Embryonic facial prominence (tissue), 1 donor: ENCODE measurements at regions not wholly inside any gene's neighbourhood (a gene's known extent, or its start where the extent isn't known, plus 50 kb on each side); places are given as distances from the start of the nearest gene placed in this dataset.

Experiments
- DNase-seq: peaks from one replicate; pipeline ENCODE4 v3.0.0-alpha.2; 2016; ENCODE audit errors: extremely low spot score

DNA sequence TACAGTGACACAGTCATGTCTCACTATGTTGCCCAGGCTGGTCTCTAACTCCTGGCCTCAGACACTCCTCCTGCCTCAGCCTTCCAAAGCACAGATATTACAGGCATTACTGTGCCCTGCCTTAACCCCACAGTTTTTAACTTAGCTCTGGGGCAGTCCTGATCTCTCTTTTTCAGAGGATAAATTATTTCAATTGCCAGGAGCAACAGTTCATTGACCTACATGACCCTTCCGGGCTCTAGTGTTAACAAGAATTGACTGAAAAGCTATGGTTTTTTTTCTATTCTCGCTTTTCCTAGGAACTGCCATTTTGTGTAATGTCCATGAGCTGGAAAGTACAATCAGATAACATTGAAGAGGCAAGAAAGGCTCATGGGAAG is 92.8 kb downstream of the HNRNPLL start:
- no peak for DNase-seq

GRCh38 chr2:38509314-38509946 is 93.3 kb downstream of the HNRNPLL start:
- no peak for DNase-seq

GRCh38 chr2:38508311-38509039 is 94.3 kb downstream of the HNRNPLL start:
- peak; percentile 56 for DNase-seq

- DNase-seq = no peak
These were observed 95.0 kb downstream of the HNRNPLL start for GRCh38 chr2:38507712-38508111.

GRCh38 chr2:38505779-38506178 is 96.9 kb downstream of the HNRNPLL start:
- DNase-seq = no peak

DNA sequence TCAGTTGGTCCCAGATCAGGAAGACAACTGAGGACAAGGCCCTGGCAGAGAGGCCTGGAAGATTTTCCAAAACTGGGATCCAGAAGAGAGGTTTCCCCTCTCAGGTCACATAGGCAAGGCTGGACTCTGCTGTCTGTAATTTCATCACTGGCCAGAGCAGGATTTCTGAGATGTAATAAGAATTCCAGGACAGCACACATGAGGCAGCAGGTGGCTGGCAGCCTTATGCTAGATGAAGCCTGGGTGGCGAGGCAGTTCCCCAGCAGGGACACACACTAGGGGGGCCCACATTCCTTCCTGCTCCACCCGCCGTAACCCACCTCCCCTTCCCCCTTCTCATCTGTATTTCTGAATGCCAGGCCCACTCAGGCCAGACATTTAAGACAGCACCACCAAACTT is 98.6 kb downstream of the HNRNPLL start:
- no peak for DNase-seq

- no peak for DNase-seq
These were observed 100.6 kb downstream of the HNRNPLL start for GRCh38 chr2:38502107-38502506.

GRCh38 chr2:38500283-38500634 is 102.5 kb downstream of the HNRNPLL start:
- no peak for DNase-seq

DNA sequence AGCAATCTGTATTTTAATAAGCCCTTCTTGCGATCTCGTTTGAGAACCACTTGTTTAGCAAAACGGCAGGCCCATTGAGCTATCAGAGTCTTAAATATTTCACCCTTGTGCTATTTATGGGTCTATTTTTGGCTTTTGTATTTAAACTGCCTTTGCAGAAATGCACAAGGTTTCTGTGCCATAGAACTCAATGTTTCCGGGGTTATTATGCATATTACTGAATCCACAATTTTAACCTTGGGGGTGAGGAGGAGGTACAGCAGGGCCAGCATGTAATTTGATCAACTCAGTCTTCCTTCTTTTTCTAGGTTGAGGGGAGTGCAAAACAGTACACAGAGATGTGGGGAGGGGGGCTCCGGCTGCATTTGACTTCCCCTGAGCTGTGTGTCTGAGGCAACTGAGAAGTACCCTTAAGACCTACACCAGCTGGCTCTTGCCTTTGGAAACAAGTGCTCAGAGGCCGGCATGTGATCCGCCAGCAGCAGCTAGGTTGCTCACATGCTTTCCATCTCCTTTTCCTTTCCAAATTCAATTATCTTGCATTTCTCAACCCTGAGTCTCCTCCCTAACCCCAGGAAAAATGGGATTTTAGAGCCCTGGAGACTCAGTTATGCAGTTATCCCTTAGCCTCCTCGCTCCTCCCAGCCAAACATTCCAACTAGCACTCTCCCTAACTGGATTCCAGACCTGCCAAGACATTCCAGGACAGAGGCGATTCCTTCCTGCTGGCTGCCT is 103.0 kb downstream of the HNRNPLL start:
- no peak for DNase-seq

- DNase-seq = no peak
These were observed 104.7 kb downstream of the HNRNPLL start for GRCh38 chr2:38498045-38498481.

- no peak for DNase-seq
These were observed 105.1 kb downstream of the HNRNPLL start for GRCh38 chr2:38497670-38498037.

- DNase-seq = no peak
These were observed 105.6 kb downstream of the HNRNPLL start for GRCh38 chr2:38496927-38497669.

- no peak for DNase-seq
These were observed 106.8 kb downstream of the HNRNPLL start for GRCh38 chr2:38495880-38496279.

DNA sequence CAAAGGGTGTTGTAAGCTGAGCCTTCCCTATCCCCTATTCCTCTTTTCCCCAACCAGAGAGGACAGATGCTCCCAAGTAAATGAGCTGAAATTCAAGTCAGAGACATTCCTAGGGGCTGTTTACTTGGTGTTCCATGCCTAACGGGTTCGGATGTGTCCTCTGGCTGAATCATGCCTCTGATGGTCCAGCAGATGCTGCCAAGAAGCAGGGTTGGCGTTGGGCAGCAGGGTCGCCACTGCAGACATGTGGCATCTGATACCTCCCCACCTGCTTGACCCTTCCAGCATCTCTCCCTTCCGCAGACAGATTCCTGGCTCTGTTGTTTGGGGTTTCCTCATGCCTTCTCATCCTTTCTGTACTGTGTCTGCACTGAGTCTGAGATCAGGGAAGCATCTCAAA is 108.3 kb downstream of the HNRNPLL start:
- no peak for DNase-seq

DNA sequence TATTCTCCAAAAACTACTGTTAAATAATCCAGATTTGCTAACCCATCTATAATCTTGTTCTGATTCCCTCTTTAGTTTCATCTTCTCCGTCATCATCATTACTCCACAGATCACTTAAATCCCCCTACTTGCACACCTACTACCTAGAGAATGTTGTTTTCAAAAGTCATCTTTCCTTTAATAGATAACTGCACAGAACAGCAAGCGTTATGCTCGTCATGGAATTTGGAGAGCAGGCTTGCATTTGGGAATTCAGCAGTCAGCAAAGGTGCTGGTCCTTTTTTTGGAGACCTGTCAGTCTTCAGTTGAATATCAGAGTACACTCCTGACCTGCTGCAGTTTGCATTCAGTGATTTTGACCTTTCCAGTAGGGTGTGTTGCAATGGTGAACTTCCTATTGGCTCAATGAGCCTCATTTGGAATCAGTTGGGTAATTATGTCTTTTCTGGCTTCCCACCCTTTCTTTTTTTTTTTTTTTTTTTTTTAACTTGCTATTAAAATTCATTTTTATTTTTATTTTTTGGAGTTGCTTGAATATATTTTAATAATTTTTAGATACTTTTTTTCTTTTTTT is 110.6 kb downstream of the HNRNPLL start:
- DNase-seq = no peak

DNA sequence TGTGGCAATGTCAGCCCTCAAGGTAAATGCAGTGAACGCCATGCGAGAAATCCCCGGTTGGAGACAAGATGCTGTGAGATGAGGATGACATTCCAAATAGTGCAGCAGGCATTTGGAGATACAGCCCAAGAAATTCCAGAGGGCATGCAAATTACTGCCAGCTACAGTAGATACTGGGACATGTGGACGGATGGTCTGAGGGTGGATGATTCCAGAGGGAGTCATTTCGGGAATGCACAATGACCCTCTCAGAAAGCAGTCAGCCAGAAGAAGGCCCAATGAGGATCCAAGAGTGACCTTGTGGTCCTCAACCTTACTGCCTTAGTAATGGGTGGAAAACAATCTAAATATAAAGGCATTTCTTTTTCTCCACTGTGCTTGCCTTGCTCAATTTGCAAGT is 111.3 kb downstream of the HNRNPLL start:
- DNase-seq = no peak

DNA sequence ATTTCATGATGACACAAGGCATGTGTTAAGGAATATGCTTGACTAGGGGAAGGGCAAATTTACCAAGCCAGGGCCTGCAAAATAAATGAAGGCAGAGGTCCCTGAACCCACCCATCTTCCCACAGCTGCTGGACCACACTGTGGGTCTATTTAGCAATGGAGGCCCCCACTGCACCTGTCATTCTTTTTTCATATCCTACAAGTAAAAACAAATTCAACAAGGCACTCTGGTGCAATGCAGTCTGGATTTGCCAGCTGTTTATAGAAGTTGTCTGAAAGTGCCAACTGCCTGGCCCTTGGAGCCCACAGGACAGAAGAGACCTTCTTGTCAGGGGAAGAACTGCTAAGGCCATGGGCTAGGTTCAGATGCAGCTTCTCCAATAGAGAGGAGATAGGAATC is 112.8 kb upstream of the ATL2 start:
- no peak for DNase-seq

- no peak for DNase-seq
These were observed 110.8 kb upstream of the ATL2 start for GRCh38 chr2:38487852-38488251.

DNA sequence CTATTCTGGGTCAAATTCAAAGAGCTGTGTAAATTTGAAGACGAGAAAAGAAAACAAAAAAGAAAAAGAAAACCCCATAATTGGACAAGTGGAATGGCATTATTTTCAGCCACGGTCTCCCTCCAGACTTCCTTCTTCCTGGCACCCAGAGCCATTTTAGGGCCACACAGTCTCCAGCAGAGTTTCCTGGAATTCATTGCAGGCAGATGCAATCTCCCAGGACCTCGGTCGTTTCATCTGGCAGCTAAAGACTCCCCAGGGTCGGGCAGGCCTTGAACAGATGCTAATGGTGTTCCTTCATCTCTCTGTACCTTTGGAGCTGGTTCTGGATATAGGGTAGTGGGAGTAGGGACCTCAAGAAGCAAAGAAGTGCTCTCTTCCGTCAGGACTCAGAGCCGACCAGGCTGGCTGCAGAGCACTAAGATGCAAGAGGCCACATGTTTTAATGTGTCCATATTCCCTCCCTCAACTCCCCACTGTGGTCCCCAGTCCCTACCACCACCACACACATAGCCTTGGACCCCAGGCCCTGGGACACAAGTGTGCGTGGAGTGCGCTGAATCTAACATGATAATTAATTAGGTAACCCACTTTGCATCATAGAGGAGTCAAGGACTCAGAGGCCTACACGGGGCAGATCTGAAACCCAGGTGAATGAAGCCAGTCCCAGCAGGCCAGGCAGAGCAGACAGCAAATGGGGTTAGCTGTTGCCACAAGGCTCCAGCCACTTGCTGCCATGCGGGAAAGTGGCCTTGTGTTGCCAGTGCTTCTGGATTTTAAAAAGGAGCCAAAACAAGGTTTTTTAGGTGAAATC is 109.3 kb upstream of the ATL2 start:
- DNase-seq = no peak

DNA sequence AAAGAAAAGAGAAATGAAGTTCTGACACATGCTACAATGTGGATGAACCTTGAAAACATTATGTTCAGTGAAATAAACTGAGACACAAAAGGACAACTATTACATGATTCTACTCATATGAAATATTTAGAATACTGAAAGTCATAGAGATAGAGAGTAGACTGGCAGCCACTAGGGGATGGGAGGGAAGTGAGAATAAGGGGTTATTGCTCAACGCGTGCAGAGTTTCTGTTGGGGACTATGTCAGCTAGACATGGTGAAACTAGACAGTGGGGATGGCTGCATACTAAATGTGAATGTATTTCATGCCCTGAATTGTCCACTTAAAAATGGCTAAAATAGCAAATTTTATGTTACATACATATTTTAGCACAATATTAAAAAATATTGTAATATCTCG is 108.7 kb upstream of the ATL2 start:
- no peak for DNase-seq

DNA sequence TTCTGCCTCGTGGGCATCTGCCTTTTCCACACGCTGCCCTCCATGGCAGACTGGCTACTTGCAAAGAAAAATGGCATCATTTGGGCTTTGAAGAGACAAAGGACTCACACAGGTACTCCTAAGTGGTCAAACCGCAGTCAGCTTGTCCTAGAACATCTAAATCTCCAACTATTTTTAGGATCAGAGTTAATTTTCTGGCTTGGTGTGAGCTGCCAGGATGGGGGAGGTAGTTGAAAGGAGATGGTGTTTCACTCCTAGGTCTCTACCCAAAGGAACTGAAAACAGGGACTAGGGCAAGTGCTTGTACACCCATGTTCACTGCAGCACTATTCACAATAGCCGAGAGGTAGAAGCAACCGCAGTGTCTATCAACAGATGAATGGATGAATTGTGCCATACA is 107.9 kb upstream of the ATL2 start:
- DNase-seq = no peak
